Neuron (in vitro differentiated cells): ENCODE measurements at regions not wholly inside any gene's neighbourhood (a gene's known extent, or its start where the extent isn't known, plus 50 kb on each side); places are given as distances from the start of the nearest gene placed in this dataset.

Experiments
- H2AFZ ChIP-seq: one replicate; pipeline ENCODE4 v1.6.1; 2013; ENCODE audit warnings: low read depth, mild to moderate bottlenecking, inconsistent platforms, low read length, moderate library complexity
- H3K27me3 ChIP-seq: one replicate; pipeline ENCODE4 v1.6.1; 2013; ENCODE audit warnings: low read length; ENCODE audit not compliant: insufficient read depth
- H3K36me3 ChIP-seq: one replicate; pipeline ENCODE4 v1.6.1; 2013; ENCODE audit warnings: low read length; ENCODE audit not compliant: insufficient read depth
- H3K4me1 ChIP-seq: one replicate; pipeline ENCODE4 v1.6.1; 2013; ENCODE audit warnings: low read length; ENCODE audit not compliant: insufficient read depth
- H3K4me3 ChIP-seq: 2 replicates; pipeline ENCODE4 v1.5.1; 2013; ENCODE audit warnings: mild to moderate bottlenecking, low read length, moderate library complexity
- H3K9me3 ChIP-seq: one replicate; pipeline ENCODE4 v1.6.1; 2013; ENCODE audit warnings: low read length

DNA sequence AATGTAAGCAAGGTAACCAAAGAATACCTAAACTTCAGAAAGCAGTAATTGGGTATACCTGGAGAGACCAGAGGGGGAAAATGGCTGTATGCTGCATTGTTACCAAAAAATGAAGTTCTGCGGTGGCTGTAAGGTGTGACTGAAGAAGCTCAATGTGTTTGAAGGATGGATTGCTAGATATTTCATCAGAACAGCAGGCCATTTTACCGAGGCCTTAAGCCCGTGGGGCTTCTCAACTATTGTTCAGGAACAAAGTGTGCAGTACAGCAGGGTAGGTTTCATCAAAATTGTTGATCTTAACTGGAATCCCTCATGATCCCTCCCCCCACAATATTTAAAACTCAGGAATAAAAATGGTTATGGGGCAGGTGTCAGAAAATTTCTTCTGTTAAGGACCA lies 204.0 kb upstream of the GHITM start:
- no peak overlapping the region for H2AFZ ChIP-seq
- no peaks in the 10 kb centered on the region for H3K27me3 ChIP-seq

DNA sequence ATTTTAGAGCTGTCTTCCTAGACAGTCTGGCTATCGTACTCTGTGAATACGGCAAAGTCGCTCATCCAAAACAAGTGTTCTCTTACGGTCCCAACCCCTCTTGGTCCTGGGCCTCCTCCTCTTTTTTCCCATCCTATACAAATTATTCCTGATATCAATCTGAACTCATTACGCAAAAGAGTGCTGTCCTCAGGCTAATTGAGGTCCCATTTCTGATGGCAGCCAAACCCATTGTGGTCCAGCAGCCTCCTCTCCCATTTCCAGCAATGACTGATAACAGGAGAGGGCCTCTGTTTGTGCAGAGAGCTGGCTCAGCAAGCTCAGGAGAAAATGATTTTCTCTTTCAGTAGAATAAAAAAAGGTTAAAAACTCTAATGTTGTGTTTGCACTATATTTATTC lies 203.4 kb upstream of the GHITM start:
- no peak overlapping the region for H2AFZ ChIP-seq
- H3K27me3 ChIP-seq = no peaks in the 10 kb centered on the region
- H3K4me1 ChIP-seq = no peaks in the 10 kb centered on the region
- no peaks in the 10 kb centered on the region for H3K36me3 ChIP-seq
- no peaks in the 10 kb centered on the region for H3K9me3 ChIP-seq
- H3K4me3 ChIP-seq = no peak overlapping the region

More for the DNA sequence above, 204.0 kb upstream of the GHITM start:
- no peaks in the 10 kb centered on the region for H3K36me3 ChIP-seq
- no peaks in the 10 kb centered on the region for H3K4me1 ChIP-seq
- H3K4me3 ChIP-seq = no peak overlapping the region
- no peaks in the 10 kb centered on the region for H3K9me3 ChIP-seq

DNA sequence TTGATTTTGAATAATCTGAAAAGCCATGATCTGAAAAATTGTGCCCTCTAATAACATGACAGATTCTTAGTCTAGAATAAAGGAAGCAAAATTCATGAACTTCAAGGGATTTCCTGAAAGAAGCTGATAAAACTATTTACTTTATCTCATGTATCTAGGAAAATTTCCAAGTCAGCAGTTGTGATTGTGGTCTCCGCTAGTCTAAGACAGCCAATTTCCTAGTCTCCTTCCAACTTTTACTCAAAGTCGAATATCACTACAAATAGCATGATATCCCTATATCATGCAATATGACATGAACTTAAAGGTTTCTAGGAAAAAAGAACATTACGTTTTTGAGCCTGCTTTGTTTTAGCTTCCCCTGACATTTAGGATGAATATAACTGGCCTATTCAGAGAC lies 202.1 kb upstream of the GHITM start:
- no peak overlapping the region for H2AFZ ChIP-seq
- no peaks in the 10 kb centered on the region for H3K9me3 ChIP-seq
- H3K4me1 ChIP-seq = no peaks in the 10 kb centered on the region
- H3K27me3 ChIP-seq = no peaks in the 10 kb centered on the region
- no peak overlapping the region for H3K4me3 ChIP-seq
- H3K36me3 ChIP-seq = no peaks in the 10 kb centered on the region

DNA sequence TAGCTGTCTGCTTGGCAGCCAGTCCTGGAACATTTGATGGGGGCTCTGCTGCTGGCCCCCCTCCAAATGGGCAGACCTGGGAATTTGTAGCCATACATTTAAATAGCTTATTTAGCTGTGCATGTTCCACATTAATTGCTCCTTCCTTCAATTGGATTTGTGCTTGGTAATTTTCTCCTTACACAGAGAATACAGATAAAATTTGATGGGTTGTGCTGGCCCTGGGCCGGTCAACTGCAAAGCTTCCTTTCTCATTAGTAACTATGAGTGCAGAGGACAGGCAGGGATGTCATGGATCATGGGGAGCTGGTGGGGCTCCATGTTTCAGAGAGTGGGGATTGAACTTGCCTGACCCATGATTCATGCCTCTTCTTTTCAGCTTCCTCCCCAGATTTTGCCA lies 201.5 kb upstream of the GHITM start:
- Histone ChIP-seq H3K27me3 (no peaks in the 10 kb centered on the region), H3K4me3 (no peak overlapping the region), H3K9me3 (no peaks in the 10 kb centered on the region), H3K36me3 (no peaks in the 10 kb centered on the region), H2AFZ (no peak overlapping the region), H3K4me1 (no peaks in the 10 kb centered on the region)

DNA sequence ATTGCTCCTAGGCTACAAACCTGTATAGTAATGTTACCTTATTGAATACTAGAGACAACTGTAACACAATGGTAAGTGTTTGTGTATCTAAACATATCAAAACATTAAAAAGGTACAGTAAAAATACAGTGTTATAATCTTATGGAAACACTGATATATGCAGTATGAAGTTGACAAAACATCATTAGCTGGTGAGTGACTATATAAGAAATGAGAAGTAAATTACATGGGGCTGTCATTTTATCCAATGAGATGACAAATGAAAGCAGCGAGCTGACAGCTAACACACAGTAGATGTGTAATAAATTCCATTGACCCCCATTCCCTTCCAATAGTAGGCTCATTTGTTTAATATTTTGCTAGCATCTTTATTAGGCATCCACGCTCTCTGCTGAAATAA lies 198.1 kb upstream of the GHITM start:
- Histone ChIP-seq H3K36me3 (no peaks in the 10 kb centered on the region), H2AFZ (no peak overlapping the region), H3K9me3 (no peaks in the 10 kb centered on the region), H3K4me1 (no peaks in the 10 kb centered on the region), H3K4me3 (no peak overlapping the region), H3K27me3 (no peaks in the 10 kb centered on the region)

DNA sequence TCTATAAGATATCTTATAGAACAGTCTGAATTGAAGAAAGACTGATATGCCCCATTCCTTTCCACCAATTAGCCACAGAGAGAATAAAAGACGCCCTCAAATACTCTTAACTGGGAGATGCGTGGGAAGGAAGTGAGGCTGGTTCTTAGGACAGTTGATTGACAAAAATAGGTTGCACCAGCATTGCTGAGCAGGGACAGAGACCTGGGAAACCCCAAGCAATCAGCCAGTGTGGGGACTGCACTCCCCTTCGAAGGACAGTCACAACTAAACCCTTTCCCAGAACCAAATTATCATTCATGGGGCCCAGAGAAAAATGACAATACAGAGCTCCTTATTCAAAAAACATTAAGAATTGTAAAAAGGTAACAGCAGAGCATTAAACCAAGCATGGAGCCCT lies 196.9 kb upstream of the GHITM start:
- H3K9me3 ChIP-seq = no peaks in the 10 kb centered on the region
- H3K36me3 ChIP-seq = no peaks in the 10 kb centered on the region

DNA sequence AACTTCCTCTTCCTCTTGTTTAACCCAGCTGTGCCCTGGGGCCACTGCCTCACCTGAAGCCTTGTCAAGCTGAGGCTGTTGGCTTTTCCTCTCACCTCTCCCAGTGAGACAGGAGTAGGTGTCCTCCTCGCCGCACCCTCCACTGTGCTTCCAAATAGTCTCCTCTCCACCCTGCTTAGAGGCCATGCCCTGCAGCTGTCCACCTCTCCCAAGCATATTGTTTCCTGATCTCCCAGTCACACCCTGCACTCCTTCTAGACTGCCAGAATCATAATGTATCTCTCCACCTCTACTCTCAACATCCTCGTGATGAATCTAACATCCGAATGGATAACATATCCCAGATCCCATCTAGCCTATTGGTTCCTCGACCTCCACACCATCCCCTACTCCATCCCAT lies 196.3 kb upstream of the GHITM start:
- Histone ChIP-seq H3K4me1 (no peaks in the 10 kb centered on the region), H3K36me3 (no peaks in the 10 kb centered on the region), H3K9me3 (no peaks in the 10 kb centered on the region), H3K4me3 (no peak overlapping the region), H3K27me3 (no peaks in the 10 kb centered on the region), H2AFZ (no peak overlapping the region)

More for the DNA sequence above, 196.9 kb upstream of the GHITM start:
- no peaks in the 10 kb centered on the region for H3K4me1 ChIP-seq
- H3K4me3 ChIP-seq = no peak overlapping the region
- no peak overlapping the region for H2AFZ ChIP-seq
- no peaks in the 10 kb centered on the region for H3K27me3 ChIP-seq

DNA sequence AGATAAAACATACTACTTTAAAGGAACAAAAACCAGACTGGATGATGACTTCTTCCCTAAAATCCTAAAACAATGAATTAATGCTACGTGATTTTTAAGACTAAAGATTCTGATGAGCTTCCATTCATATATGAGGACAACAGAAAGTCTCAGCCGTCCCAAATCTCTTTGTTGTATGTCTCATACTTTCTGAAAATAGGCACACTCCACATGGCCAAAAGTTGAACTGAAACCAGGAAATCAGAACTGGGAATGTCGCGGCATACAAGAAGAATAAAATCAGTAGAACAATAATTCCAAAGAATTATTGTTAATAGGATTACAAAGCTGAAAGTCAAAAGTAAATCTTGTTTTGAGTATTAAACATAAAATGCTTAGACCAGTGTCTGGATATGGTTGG lies 195.4 kb upstream of the GHITM start:
- Histone ChIP-seq H3K27me3 (no peaks in the 10 kb centered on the region), H3K36me3 (no peaks in the 10 kb centered on the region), H3K4me1 (no peaks in the 10 kb centered on the region), H3K9me3 (no peaks in the 10 kb centered on the region), H2AFZ (no peak overlapping the region), H3K4me3 (no peak overlapping the region)

DNA sequence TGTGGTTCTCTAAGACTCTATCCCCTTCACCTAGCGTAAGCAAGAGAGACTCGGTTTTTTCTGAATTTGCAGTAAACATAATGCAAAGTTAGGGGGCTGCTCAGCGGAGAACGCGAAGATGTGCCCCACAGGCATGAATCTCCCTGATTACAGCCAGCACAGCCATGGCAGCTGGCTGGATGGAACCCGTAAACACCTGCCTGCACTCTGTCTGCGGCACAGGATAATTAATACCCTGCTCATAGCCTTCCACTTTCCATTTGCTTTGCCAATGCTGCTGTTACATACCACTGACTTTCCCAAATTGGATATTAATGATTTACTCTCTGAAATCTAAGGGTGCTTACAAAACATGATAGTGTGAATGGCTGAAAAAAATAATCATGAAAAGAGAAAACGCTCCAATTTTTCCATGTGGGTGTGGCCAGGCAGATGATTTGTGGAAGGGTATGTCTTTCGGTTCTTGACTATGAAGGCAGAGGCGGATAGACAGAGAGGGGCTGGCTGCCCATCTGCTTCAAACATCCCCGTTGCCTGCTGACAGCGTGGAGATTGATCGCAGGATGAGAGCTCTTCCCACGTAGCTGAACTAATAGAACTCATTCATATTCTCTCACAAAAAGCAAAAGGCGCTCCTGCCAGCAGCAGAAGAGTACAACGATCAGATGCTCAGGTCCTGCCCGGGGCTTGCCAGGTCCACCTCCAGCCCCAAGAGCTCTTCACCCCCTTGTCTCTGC lies 193.2 kb upstream of the GHITM start:
- no peaks in the 10 kb centered on the region for H3K27me3 ChIP-seq
- no peaks in the 10 kb centered on the region for H3K4me1 ChIP-seq
- H3K4me3 ChIP-seq = no peak overlapping the region
- H3K9me3 ChIP-seq = no peaks in the 10 kb centered on the region
- H2AFZ ChIP-seq = no peak overlapping the region
- no peaks in the 10 kb centered on the region for H3K36me3 ChIP-seq

DNA sequence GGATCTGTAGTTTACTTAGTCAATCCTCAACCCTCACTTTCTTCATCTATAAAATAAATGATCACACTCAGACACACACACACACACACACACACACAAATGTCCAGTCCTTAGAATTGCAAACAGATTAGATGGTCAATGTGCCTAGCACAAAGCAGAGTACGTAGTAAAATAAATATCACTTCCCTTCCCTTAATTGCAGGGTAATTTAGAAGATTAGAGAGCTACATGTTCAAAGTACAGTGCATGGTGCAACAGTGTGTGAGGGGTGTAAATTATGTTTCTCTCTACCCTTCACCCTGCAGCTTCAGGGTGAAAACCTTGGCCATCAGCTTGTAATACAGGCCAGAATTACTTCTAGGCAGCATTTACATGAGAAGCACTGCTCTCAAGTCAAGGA lies 187.0 kb upstream of the GHITM start:
- H3K4me3 ChIP-seq = no peak overlapping the region
- H3K36me3 ChIP-seq = no peaks in the 10 kb centered on the region
- no peaks in the 10 kb centered on the region for H3K27me3 ChIP-seq
- no peaks in the 10 kb centered on the region for H3K9me3 ChIP-seq
- H3K4me1 ChIP-seq = no peaks in the 10 kb centered on the region
- no peak overlapping the region for H2AFZ ChIP-seq

DNA sequence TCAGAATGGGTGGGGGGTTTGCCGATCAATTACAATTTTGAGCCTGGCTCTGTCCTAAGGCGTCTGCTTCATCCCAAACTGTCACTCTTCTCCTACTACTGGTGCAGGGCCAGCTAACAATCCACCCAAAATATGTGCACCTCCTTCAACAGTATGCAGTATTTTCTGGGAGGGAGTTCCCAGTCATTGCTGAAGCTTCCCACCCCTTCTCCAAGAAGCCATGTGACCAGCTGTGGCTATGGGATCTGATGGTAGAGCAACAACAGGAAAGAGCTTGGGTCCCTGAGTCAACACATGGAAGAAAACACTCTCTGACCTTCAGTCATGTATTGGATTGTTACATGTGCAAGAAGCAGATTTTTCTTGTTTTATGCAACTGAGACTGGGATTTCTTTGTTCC lies 185.7 kb upstream of the GHITM start:
- no peaks in the 10 kb centered on the region for H3K36me3 ChIP-seq
- no peak overlapping the region for H2AFZ ChIP-seq
- H3K9me3 ChIP-seq = no peaks in the 10 kb centered on the region
- no peaks in the 10 kb centered on the region for H3K27me3 ChIP-seq
- no peak overlapping the region for H3K4me3 ChIP-seq
- no peaks in the 10 kb centered on the region for H3K4me1 ChIP-seq

DNA sequence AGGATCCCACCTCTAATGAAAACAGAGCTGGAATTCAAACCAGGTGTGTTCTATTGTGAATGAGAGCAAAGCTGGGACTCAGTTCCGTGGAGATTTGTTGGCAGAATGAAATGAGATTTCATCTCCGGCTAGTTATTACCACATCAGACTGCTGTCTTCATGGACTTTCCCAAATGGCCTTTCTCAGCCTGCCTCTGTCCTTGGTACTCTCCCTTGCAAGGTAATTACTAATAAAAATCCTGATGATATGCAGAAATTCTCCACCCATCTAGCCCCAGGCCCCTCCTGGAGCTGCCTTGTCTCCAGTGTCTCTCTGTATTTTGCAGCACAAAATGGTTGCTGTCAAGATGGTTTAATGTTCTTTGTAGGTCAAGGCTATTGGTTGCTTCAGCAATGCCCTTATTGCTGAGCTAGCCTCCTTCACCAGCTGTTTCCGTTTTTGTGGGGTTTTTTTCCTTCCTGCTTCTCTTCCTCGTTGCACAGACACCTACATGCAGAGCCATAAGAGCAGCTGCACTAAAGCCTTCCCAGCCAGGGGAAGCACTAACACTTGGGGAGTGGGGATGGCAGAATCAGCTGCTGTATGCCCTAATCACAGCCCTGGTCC lies 185.0 kb upstream of the GHITM start:
- Histone ChIP-seq H3K4me1 (no peaks in the 10 kb centered on the region), H2AFZ (no peak overlapping the region), H3K9me3 (no peaks in the 10 kb centered on the region), H3K4me3 (no peak overlapping the region), H3K36me3 (no peaks in the 10 kb centered on the region), H3K27me3 (no peaks in the 10 kb centered on the region)

DNA sequence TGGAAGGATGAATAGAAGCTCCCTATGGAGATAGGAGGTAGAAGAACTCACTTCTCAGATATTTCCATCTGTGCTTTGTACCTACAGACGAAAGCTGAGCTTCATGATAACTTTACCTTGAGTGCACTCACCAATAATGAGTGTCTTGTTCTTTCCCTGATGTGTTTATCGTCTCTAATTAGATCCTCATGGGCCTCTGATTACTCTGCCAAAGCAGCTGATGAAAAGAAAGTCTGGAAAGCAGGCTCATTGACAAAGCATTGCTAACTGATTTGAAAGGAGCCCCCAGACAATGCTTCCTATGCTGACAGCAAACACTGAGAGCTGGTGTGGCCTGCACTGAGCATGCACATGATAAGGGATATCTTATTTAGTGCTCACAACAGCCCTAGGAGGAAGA lies 183.9 kb upstream of the GHITM start:
- Histone ChIP-seq H3K36me3 (no peaks in the 10 kb centered on the region), H3K4me1 (no peaks in the 10 kb centered on the region), H2AFZ (no peak overlapping the region), H3K9me3 (no peaks in the 10 kb centered on the region), H3K4me3 (no peak overlapping the region), H3K27me3 (no peaks in the 10 kb centered on the region)
